ENCODE measurements at regions not wholly inside any gene's neighbourhood (a gene's known extent, or its start where the extent isn't known, plus 50 kb on each side); places are given as distances from the start of the nearest gene placed in this dataset.

DNA sequence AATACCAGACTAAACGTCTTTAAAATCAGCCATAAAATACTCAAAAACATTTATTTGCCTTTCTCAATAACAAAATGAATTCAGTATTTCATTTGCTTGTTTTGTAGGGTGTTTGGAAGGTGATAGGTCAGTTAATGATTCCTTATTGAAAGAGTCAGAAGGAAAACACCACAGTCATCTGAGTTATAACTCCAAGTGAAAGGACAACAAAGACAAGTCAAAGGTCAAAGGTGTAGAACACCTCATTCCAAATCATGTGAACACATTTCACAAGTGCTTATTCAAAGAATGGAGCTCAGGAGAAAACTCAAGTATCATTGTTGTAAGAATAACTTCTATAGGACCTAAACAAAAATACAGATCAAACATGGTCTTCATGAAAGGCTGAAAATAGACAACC, 318.6 kb upstream of the PHF14 start:
- H3K27me3 Mint-ChIP-seq (ENCODE audit: low read depth, poor library complexity), result peaks cover 3% of the 10 kb centered on the region
- H3K4me1 Mint-ChIP-seq, result peaks cover 26% of the 10 kb centered on the region
- H3K27ac Mint-ChIP-seq, result no peak overlapping the region
- H3K9me3 Mint-ChIP-seq, result peaks cover 3% of the 10 kb centered on the region
- H3K36me3 Mint-ChIP-seq (ENCODE audit: low read depth), result no peaks in the 10 kb centered on the region
- H3K4me3 Mint-ChIP-seq, result no peak overlapping the region
- TF ChIP-seq, protein P1, sequence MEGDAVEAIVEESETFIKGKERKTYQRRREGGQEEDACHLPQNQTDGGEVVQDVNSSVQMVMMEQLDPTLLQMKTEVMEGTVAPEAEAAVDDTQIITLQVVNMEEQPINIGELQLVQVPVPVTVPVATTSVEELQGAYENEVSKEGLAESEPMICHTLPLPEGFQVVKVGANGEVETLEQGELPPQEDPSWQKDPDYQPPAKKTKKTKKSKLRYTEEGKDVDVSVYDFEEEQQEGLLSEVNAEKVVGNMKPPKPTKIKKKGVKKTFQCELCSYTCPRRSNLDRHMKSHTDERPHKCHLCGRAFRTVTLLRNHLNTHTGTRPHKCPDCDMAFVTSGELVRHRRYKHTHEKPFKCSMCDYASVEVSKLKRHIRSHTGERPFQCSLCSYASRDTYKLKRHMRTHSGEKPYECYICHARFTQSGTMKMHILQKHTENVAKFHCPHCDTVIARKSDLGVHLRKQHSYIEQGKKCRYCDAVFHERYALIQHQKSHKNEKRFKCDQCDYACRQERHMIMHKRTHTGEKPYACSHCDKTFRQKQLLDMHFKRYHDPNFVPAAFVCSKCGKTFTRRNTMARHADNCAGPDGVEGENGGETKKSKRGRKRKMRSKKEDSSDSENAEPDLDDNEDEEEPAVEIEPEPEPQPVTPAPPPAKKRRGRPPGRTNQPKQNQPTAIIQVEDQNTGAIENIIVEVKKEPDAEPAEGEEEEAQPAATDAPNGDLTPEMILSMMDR (IDR thresholded peaks at IDR 0.05), result no peak
- DNase-seq, result no peak

- H3K4me1 Mint-ChIP-seq, result peaks cover 27% of the 10 kb centered on the region
- TF ChIP-seq, protein P1 (IDR thresholded peaks at IDR 0.05), result no peak
- no peak overlapping the region for H3K27ac Mint-ChIP-seq
- no peaks in the 10 kb centered on the region for H3K36me3 Mint-ChIP-seq (ENCODE audit: low read depth)
- H3K4me3 Mint-ChIP-seq, result no peak overlapping the region
- no peaks in the 10 kb centered on the region for H3K27me3 Mint-ChIP-seq (ENCODE audit: low read depth, poor library complexity)
- DNase-seq, result no peak
- H3K9me3 Mint-ChIP-seq, result peaks cover 3% of the 10 kb centered on the region
These were observed 316.5 kb upstream of the PHF14 start for GRCh38 chr7:10657201-10657600.

GRCh38 chr7:10657837-10658236, 315.8 kb upstream of the PHF14 start:
- TF ChIP-seq, protein P1 (IDR thresholded peaks at IDR 0.05), result no peak
- Mint-ChIP-seq H3K27ac (no peak overlapping the region), H3K9me3 (peaks cover 3% of the 10 kb centered on the region), H3K4me3 (no peak overlapping the region), H3K36me3 (ENCODE audit: low read depth) (no peaks in the 10 kb centered on the region), H3K27me3 (ENCODE audit: low read depth, poor library complexity) (no peaks in the 10 kb centered on the region), H3K4me1 (peaks cover 22% of the 10 kb centered on the region)
- no peak for DNase-seq

GRCh38 chr7:10662491-10662890, 311.2 kb upstream of the PHF14 start:
- H3K36me3 Mint-ChIP-seq (ENCODE audit: low read depth), result no peaks in the 10 kb centered on the region
- H3K9me3 Mint-ChIP-seq, result no peaks in the 10 kb centered on the region
- DNase-seq, result no peak
- no peak overlapping the region for H3K4me3 Mint-ChIP-seq
- H3K27me3 Mint-ChIP-seq (ENCODE audit: low read depth, poor library complexity), result no peaks in the 10 kb centered on the region
- H3K4me1 Mint-ChIP-seq, result peaks cover 7% of the 10 kb centered on the region
- no peak overlapping the region for H3K27ac Mint-ChIP-seq
- TF ChIP-seq, protein P1 (IDR thresholded peaks at IDR 0.05), result no peak

DNA sequence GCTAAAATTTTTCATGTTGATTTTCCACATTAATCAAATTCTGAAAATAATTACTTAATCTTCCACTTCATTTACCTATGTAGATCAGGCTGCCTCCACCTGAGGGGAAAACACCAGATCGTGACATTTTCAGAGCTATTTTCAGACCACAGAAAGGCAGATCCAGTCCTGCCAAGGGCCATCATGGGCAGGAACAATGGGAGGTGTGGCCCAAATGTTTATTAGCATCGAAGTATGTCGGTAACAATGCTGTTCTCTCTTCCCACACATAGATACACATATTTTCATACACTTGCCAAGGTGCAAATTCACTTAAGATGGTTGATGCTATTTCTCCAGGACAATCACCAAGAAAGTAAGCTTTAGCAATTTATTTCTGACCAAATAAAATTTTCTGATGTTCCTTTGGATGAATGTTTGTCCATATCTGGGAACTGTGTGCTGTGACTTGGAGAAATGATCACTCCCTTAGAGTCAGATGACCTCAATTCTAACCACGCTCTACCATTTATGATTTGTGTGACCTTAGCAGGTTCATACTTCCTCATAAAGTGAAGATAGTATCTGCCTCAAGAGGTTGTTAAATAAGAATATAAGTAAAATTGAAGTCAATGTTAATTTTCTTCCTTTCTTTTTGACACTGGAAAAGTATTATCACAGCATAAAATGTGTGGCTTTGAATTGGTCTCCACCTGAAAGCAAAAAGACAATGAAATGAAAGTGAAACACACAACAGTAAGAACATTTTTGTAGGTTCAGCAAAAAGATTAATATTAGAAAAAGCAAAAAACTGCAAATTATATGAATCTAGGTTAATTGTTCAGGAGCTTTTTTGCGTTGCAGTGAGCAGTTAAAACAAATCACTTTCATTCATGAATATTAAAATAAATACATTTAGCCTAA, 310.4 kb upstream of the PHF14 start:
- Mint-ChIP-seq H3K4me1 (peaks cover 7% of the 10 kb centered on the region), H3K27ac (no peak overlapping the region), H3K4me3 (no peak overlapping the region), H3K9me3 (no peaks in the 10 kb centered on the region), H3K27me3 (ENCODE audit: low read depth, poor library complexity) (no peaks in the 10 kb centered on the region), H3K36me3 (ENCODE audit: low read depth) (no peaks in the 10 kb centered on the region)
- TF ChIP-seq, protein P1 (IDR thresholded peaks at IDR 0.05), result no peak
- no peak for DNase-seq

DNA sequence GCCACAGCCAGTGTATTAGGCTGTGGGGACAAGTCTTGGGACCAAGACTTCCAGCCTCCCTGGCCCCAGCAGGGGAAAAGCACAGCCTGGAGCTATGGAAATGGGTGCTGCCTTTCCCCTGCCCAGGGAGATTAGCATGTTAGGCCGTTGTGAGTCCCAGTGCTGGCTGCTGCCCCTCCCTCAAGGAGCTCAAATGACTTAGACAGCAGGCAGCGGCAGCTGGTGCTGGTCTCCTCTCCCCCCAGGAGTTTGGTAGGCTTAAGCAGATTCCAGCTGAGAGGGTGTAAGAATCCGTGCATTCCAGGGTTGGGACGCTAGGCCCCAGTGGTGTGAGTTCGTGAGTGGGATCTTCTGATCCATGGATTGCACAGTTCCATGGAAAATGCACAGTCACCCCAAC, 301.5 kb upstream of the PHF14 start:
- Mint-ChIP-seq H3K4me3 (no peak overlapping the region), H3K4me1 (no peaks in the 10 kb centered on the region), H3K9me3 (peaks cover 18% of the 10 kb centered on the region), H3K36me3 (ENCODE audit: low read depth) (no peaks in the 10 kb centered on the region), H3K27me3 (ENCODE audit: low read depth, poor library complexity) (no peaks in the 10 kb centered on the region), H3K27ac (no peak overlapping the region)
- TF ChIP-seq, protein P1 (IDR thresholded peaks at IDR 0.05), result no peak
- no peak for DNase-seq
